Stimulated activated naive CD4-positive, alpha-beta T cell treated with Interleukin-2 at 50 U/mL for 16 hours (primary cell): ENCODE measurements at regions not wholly inside any gene's neighbourhood (a gene's known extent, or its start where the extent isn't known, plus 50 kb on each side); places are given as distances from the start of the nearest gene placed in this dataset.
"Not testable (repeated sequence)": the region's sequence is repeated elsewhere in the genome, so short reads cannot be mapped to it uniquely, and the experiment has no call there.

ENCODE experiments used
- DNase-seq: peaks from one replicate; lab custom pipeline; 2025; lab: John Stamatoyannopoulos, UW

DNA sequence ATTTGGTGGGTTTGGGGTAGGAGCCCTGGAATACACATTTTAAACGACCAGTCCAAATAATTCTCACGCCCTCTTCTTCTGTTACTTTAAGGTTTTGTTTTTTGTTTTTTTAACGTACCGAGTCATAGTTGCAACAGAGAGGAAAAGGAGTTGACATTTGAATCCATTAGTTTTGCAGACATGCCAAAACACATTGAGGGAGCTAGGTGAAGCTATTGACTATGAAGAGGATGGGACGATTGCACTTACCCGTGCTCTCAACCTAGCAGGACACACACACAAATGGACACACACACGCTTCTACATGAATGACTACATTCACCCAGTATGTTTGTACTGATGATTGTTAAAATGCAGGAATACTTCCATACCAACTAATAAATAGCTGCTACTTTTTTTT is 54.3 kb upstream of the CIT start:
- DNase-seq, result no peak

DNA sequence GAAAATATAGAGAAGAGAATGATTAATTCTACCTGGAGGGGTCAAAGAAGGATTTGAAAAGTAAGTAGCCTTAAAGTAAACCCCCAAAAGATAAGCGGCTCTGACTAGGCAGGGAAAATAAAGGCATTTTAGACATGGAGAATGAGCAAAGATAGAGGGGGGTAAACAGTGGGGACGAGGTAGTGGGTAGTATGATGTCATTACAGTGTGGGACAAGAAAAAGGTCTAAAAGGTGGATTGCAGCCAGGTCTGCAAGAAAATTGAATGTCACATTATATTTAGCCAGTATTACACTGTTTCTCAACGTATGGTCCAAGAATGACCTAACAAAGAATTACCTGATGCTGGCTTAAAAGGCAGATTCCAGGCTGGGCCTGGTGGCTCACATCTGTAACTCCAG is 55.8 kb upstream of the CIT start:
- no peak for DNase-seq

DNA sequence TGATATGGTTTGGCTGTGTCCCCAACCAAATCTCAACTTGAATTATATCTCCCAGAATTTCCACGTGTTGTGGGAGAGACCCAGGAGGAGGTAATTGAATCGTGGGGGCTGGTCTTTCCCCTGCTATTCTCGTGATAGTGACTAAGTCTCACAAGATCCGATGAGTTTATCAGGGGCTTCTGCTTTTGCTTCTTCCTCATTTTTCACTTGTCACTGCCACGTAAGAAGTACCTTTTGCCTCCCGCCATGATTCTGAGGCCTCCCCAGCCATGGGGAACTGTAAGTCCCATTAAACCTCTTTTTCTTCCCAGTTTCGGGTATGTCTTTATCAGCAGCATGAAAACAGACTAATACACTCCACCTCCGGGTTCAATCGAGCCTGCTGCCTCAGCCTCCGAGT is 54.3 kb upstream of the BICDL1 start:
- DNase-seq, result not testable (repeated sequence)

DNA sequence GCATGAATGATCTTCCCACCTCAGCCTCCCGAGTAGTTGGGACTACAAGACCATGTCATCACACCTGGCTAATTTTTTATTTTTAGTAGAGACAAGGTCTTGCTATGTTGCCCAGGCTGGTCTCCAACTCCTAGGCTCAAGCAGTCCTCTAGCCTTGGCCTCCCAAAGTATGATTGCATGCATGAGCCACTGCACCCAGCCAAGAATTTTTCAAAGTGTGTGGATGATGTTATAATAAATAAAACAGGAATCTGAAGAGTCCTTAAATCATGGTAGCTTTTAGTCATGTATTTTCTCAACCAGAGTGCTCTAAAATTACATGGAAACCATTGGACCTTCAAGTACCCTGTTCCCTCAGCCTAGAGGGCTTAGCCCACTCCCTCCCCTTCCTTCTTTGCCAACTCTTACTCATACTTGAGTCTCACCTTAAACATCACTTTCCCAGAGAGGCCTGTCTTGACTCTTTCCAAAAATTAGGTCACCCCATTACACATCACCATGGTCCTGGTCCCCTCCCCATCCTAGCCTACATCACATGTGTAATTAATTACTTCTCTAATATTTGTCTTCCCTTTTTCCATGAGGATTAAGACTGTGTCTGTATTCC is 52.2 kb upstream of the BICDL1 start:
- DNase-seq, result no peak

DNA sequence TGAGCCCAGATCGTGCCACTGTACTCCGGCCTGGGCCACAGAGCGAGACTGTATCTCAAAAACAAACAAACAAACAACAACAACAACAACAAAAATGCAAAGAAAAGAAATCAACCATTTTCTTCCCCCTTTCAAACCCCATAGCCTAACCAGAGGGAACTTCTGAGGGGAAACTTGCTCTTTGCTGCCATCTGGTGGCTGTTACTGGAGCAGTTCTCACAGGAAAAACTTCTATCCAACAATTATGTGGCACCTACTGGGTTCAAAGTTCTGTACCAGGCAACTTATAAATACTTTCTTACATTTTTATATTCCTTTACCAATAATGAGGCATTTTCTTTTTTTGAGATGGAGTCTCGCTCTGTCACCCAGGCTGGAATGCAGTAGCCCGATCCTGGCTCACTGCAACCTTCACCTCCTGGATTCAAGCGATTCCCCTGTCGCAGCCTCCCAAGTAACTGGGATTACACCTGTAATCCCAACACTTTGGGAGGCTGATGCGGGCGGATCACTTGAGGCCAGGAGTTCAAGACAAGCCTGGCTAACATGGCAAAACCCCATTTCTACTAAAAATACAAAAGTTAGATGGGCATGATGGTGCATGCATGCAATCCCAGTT is 50.9 kb upstream of the BICDL1 start:
- peak; percentile 48 for DNase-seq
